ENCODE measurements at regions not wholly inside any gene's neighbourhood (a gene's known extent, or its start where the extent isn't known, plus 50 kb on each side); places are given as distances from the start of the nearest gene placed in this dataset.

GRCh38 chr1:191910245-191910644 lies 248.0 kb upstream of the RGS18 start:
- Histone ChIP-seq H3K9me3 (ENCODE audit: control insufficient read depth in 2 of 2, low read length in 2 of 2) (no peaks in the 10 kb centered on the region), H3K27ac (ENCODE audit: low read length) (no peak overlapping the region), H3K4me3 (ENCODE audit: low read length in 2 of 2) (no peak overlapping the region), H3K9ac (ENCODE audit: low read length in 2 of 2) (no peak overlapping the region), H3K36me3 (ENCODE audit: control insufficient read depth in 2 of 2, insufficient read depth in 2 of 2, low read length in 2 of 2) (no peaks in the 10 kb centered on the region), H3K27me3 (ENCODE audit: control insufficient read depth in 1 of 2, insufficient read depth in 2 of 2, low read length in 2 of 2) (no peaks in the 10 kb centered on the region), H3K4me1 (ENCODE audit: control insufficient read depth, insufficient read depth, low read length) (no peaks in the 10 kb centered on the region)

DNA sequence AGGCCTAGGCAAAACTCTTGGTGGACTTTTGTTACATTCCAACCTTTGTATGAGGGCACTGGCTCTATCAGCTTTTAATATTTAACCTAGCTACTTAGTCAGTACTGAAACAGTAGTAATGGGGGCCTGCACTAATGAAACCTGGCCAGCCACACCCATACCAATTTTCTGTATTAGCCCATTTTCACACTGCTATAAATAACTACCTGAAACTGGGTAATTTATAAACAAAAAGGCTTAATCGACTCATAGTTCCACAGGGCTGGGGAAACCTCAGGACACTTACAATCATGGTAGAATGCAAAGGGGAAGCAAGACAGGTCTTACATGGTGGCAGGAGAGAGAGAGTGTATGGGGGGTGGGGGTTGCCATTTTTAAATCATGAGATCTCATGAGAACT lies 245.7 kb upstream of the RGS18 start:
- no peaks in the 10 kb centered on the region for H3K4me1 ChIP-seq (ENCODE audit: control insufficient read depth, insufficient read depth, low read length)
- no peak overlapping the region for H3K9ac ChIP-seq (ENCODE audit: low read length in 2 of 2)
- no peaks in the 10 kb centered on the region for H3K9me3 ChIP-seq (ENCODE audit: control insufficient read depth in 2 of 2, low read length in 2 of 2)
- no peaks in the 10 kb centered on the region for H3K27me3 ChIP-seq (ENCODE audit: control insufficient read depth in 1 of 2, insufficient read depth in 2 of 2, low read length in 2 of 2)
- no peak overlapping the region for H3K4me3 ChIP-seq (ENCODE audit: low read length in 2 of 2)
- no peaks in the 10 kb centered on the region for H3K36me3 ChIP-seq (ENCODE audit: control insufficient read depth in 2 of 2, insufficient read depth in 2 of 2, low read length in 2 of 2)
- no peak overlapping the region for H3K27ac ChIP-seq (ENCODE audit: low read length)

DNA sequence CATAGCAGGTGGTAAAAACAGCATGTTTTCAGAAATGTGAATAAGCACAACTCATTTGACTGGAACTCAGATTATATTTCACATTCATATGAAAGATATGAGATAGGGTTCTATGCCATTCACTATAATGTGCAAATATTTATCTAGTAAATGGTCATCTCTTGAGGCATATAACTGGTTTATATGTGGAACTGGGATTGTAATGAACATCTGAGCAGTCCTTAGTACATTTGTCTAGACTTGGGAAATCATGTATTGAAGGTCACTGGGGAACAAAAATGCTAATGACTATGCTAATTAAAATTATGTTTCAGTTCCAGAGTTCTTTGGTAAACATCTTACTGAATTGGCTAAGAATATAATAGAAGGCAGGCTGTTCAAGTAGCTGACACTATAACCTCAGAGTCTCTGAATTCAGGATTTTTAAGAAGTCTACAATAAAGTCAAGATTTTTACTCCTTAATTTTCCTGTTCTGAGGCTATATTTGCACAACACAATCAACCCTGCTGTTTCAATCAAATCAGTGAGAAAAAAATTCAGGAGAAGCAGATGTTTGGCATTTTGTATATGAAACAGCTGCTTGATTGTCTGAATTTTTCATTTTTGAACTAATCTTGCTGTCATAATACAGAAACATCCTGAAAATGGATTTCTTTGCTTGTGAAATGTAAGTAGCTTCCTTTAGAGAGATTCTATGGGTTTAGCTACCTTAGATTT lies 244.8 kb upstream of the RGS18 start:
- H3K36me3 ChIP-seq (ENCODE audit: control insufficient read depth in 2 of 2, insufficient read depth in 2 of 2, low read length in 2 of 2) = no peaks in the 10 kb centered on the region
- no peak overlapping the region for H3K9ac ChIP-seq (ENCODE audit: low read length in 2 of 2)
- H3K4me1 ChIP-seq (ENCODE audit: control insufficient read depth, insufficient read depth, low read length) = no peaks in the 10 kb centered on the region
- H3K27me3 ChIP-seq (ENCODE audit: control insufficient read depth in 1 of 2, insufficient read depth in 2 of 2, low read length in 2 of 2) = no peaks in the 10 kb centered on the region
- no peaks in the 10 kb centered on the region for H3K9me3 ChIP-seq (ENCODE audit: control insufficient read depth in 2 of 2, low read length in 2 of 2)
- no peak overlapping the region for H3K4me3 ChIP-seq (ENCODE audit: low read length in 2 of 2)
- H3K27ac ChIP-seq (ENCODE audit: low read length) = no peak overlapping the region

GRCh38 chr1:191929383-191929782 lies 228.9 kb upstream of the RGS18 start:
- no peaks in the 10 kb centered on the region for H3K4me1 ChIP-seq (ENCODE audit: control insufficient read depth, insufficient read depth, low read length)
- no peak overlapping the region for H3K9ac ChIP-seq (ENCODE audit: low read length in 2 of 2)
- H3K9me3 ChIP-seq (ENCODE audit: control insufficient read depth in 2 of 2, low read length in 2 of 2) = peaks cover 0 to 6% of the 10 kb centered on the region in 2 donors
- no peaks in the 10 kb centered on the region for H3K36me3 ChIP-seq (ENCODE audit: control insufficient read depth in 2 of 2, insufficient read depth in 2 of 2, low read length in 2 of 2)
- no peak overlapping the region for H3K27ac ChIP-seq (ENCODE audit: low read length)
- no peak overlapping the region for H3K4me3 ChIP-seq (ENCODE audit: low read length in 2 of 2)
- no peaks in the 10 kb centered on the region for H3K27me3 ChIP-seq (ENCODE audit: control insufficient read depth in 1 of 2, insufficient read depth in 2 of 2, low read length in 2 of 2)

DNA sequence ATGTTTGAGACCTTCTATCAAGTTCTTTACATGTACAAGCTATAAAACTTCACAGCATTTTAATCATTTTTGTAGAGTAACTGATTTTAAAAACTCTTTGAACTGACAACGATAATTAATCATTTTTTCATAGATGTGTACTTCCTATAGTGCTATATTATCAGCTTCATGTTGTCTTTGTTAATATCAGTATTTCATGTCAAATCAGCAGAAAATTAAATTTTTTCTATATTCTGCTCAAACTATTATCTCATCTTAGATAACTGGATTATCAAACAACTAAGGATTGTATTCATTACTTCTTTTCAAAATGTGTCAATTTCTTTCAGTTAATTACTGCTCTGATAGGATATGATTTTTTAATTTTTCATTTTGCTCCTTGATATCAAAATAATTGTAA lies 214.6 kb upstream of the RGS18 start:
- Histone ChIP-seq H3K9ac (ENCODE audit: low read length in 2 of 2) (no peak overlapping the region), H3K27me3 (ENCODE audit: control insufficient read depth in 1 of 2, insufficient read depth in 2 of 2, low read length in 2 of 2) (no peaks in the 10 kb centered on the region), H3K4me1 (ENCODE audit: control insufficient read depth, insufficient read depth, low read length) (no peaks in the 10 kb centered on the region), H3K36me3 (ENCODE audit: control insufficient read depth in 2 of 2, insufficient read depth in 2 of 2, low read length in 2 of 2) (no peaks in the 10 kb centered on the region), H3K9me3 (ENCODE audit: control insufficient read depth in 2 of 2, low read length in 2 of 2) (no peaks in the 10 kb centered on the region), H3K4me3 (ENCODE audit: low read length in 2 of 2) (no peak overlapping the region), H3K27ac (ENCODE audit: low read length) (no peak overlapping the region)

GRCh38 chr1:191953526-191953925 lies 204.7 kb upstream of the RGS18 start:
- Histone ChIP-seq H3K27ac (ENCODE audit: low read length) (no peak overlapping the region), H3K9me3 (ENCODE audit: control insufficient read depth in 2 of 2, low read length in 2 of 2) (no peaks in the 10 kb centered on the region), H3K4me1 (ENCODE audit: control insufficient read depth, insufficient read depth, low read length) (no peaks in the 10 kb centered on the region), H3K9ac (ENCODE audit: low read length in 2 of 2) (no peak overlapping the region), H3K4me3 (ENCODE audit: low read length in 2 of 2) (no peak overlapping the region), H3K27me3 (ENCODE audit: control insufficient read depth in 1 of 2, insufficient read depth in 2 of 2, low read length in 2 of 2) (no peaks in the 10 kb centered on the region), H3K36me3 (ENCODE audit: control insufficient read depth in 2 of 2, insufficient read depth in 2 of 2, low read length in 2 of 2) (no peaks in the 10 kb centered on the region)

DNA sequence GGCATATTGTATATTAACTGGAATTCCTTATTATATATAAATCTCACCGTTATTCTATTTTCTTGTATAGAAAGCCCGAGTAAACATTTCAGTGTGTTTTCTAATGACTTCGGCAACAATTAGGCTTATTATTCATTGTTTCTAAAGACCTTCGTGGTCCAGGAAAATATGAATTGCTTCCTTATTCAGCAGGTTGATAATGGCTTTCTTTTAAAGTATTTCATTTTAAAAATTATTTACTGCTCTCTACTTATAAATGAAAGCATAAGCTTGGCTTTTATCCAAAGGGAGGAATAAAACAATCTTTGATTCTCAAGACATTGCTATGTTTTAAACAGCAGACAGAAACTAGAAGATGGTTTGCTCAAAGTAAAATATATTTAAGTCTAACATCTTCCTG lies 198.4 kb upstream of the RGS18 start:
- Histone ChIP-seq H3K9me3 (ENCODE audit: control insufficient read depth in 2 of 2, low read length in 2 of 2) (no peaks in the 10 kb centered on the region), H3K27ac (ENCODE audit: low read length) (no peak overlapping the region), H3K36me3 (ENCODE audit: control insufficient read depth in 2 of 2, insufficient read depth in 2 of 2, low read length in 2 of 2) (no peaks in the 10 kb centered on the region), H3K9ac (ENCODE audit: low read length in 2 of 2) (no peak overlapping the region), H3K4me1 (ENCODE audit: control insufficient read depth, insufficient read depth, low read length) (no peaks in the 10 kb centered on the region), H3K27me3 (ENCODE audit: control insufficient read depth in 1 of 2, insufficient read depth in 2 of 2, low read length in 2 of 2) (no peaks in the 10 kb centered on the region), H3K4me3 (ENCODE audit: low read length in 2 of 2) (no peak overlapping the region)

GRCh38 chr1:191963286-191963685 lies 195.0 kb upstream of the RGS18 start:
- Histone ChIP-seq H3K9me3 (ENCODE audit: control insufficient read depth in 2 of 2, low read length in 2 of 2) (no peaks in the 10 kb centered on the region), H3K36me3 (ENCODE audit: control insufficient read depth in 2 of 2, insufficient read depth in 2 of 2, low read length in 2 of 2) (no peaks in the 10 kb centered on the region), H3K9ac (ENCODE audit: low read length in 2 of 2) (no peak overlapping the region), H3K4me1 (ENCODE audit: control insufficient read depth, insufficient read depth, low read length) (no peaks in the 10 kb centered on the region), H3K27me3 (ENCODE audit: control insufficient read depth in 1 of 2, insufficient read depth in 2 of 2, low read length in 2 of 2) (no peaks in the 10 kb centered on the region), H3K27ac (ENCODE audit: low read length) (no peak overlapping the region), H3K4me3 (ENCODE audit: low read length in 2 of 2) (no peak overlapping the region)

DNA sequence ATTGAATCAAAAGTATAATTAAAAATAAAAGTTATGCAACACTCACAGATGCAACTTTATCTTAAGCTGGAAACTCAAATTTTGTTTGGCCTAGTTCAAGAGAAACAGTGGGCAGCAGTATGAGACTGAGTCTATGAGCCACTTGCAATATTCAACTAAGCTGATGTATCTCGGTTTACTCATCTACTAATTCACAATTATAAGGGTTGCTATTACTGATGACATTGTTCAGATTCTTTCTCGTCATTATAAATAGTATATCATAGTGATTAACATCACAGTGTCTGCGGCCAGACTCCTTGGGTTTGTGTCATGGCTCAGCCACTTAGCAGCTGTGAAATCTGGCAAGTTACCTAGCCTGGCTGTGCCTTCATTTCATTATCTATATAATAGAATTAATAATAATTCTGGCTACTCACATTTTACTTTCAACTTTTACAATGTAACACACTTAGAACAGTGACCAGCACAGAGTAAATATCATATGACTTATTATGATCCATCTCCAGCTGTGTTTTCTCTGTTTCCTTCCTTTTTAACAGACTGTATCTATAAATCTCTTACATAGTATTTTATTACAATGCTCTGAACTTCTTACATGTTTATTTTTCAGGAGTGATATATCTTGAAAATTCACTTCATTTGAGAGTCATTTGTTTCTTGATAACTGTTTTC lies 194.3 kb upstream of the RGS18 start:
- H3K9ac ChIP-seq (ENCODE audit: low read length in 2 of 2) = no peak overlapping the region
- H3K36me3 ChIP-seq (ENCODE audit: control insufficient read depth in 2 of 2, insufficient read depth in 2 of 2, low read length in 2 of 2) = no peaks in the 10 kb centered on the region
- no peaks in the 10 kb centered on the region for H3K27me3 ChIP-seq (ENCODE audit: control insufficient read depth in 1 of 2, insufficient read depth in 2 of 2, low read length in 2 of 2)
- no peaks in the 10 kb centered on the region for H3K9me3 ChIP-seq (ENCODE audit: control insufficient read depth in 2 of 2, low read length in 2 of 2)
- H3K27ac ChIP-seq (ENCODE audit: low read length) = no peak overlapping the region
- no peaks in the 10 kb centered on the region for H3K4me1 ChIP-seq (ENCODE audit: control insufficient read depth, insufficient read depth, low read length)
- H3K4me3 ChIP-seq (ENCODE audit: low read length in 2 of 2) = no peak overlapping the region

- no peaks in the 10 kb centered on the region for H3K9me3 ChIP-seq (ENCODE audit: control insufficient read depth in 2 of 2, low read length in 2 of 2)
- no peak overlapping the region for H3K4me3 ChIP-seq (ENCODE audit: low read length in 2 of 2)
- H3K27me3 ChIP-seq (ENCODE audit: control insufficient read depth in 1 of 2, insufficient read depth in 2 of 2, low read length in 2 of 2) = no peaks in the 10 kb centered on the region
- H3K27ac ChIP-seq (ENCODE audit: low read length) = no peak overlapping the region
- no peak overlapping the region for H3K9ac ChIP-seq (ENCODE audit: low read length in 2 of 2)
- H3K4me1 ChIP-seq (ENCODE audit: control insufficient read depth, insufficient read depth, low read length) = no peaks in the 10 kb centered on the region
- H3K36me3 ChIP-seq (ENCODE audit: control insufficient read depth in 2 of 2, insufficient read depth in 2 of 2, low read length in 2 of 2) = no peaks in the 10 kb centered on the region
Measured at GRCh38 chr1:191969290-191969689, 189.0 kb upstream of the RGS18 start.

- Histone ChIP-seq H3K27me3 (ENCODE audit: control insufficient read depth in 1 of 2, insufficient read depth in 2 of 2, low read length in 2 of 2) (no peaks in the 10 kb centered on the region), H3K4me3 (ENCODE audit: low read length in 2 of 2) (no peak overlapping the region), H3K4me1 (ENCODE audit: control insufficient read depth, insufficient read depth, low read length) (no peaks in the 10 kb centered on the region), H3K9me3 (ENCODE audit: control insufficient read depth in 2 of 2, low read length in 2 of 2) (no peaks in the 10 kb centered on the region), H3K27ac (ENCODE audit: low read length) (no peak overlapping the region), H3K9ac (ENCODE audit: low read length in 2 of 2) (no peak overlapping the region), H3K36me3 (ENCODE audit: control insufficient read depth in 2 of 2, insufficient read depth in 2 of 2, low read length in 2 of 2) (no peaks in the 10 kb centered on the region)
Measured at GRCh38 chr1:191970116-191970515, 188.1 kb upstream of the RGS18 start.

All from stomach smooth muscle (tissue), 2 donors.